HepG2 (cell line): ENCODE measurements at regions not wholly inside any gene's neighbourhood (a gene's known extent, or its start where the extent isn't known, plus 50 kb on each side); places are given as distances from the start of the nearest gene placed in this dataset.

Experiments used
- AKAP8 ChIP-seq: sonication (generic); formaldehyde crosslinking; IDR thresholded peaks from 2 replicates; pipeline ENCODE4 v1.5.1; 2020; ENCODE audit warnings: mild to moderate bottlenecking, missing genetic modification reagents
- TAF1 ChIP-seq: sonication (generic); formaldehyde crosslinking; IDR thresholded peaks from 2 replicates; pipeline ENCODE4 v1.4.0; 2020; ENCODE audit warnings: missing genetic modification reagents
- TF ChIP-seq, protein P1 (sequence below): sonication (generic); formaldehyde crosslinking; IDR thresholded peaks from 2 replicates; pipeline ENCODE4 v1.8.1; 2023; ENCODE audit warnings: mild to moderate bottlenecking, inconsistent platforms, moderate library complexity, missing genetic modification reagents, borderline replicate concordance
- TF ChIP-seq, protein P2 (sequence below): sonication (generic); formaldehyde crosslinking; IDR thresholded peaks from 2 replicates; pipeline ENCODE4 v1.5.0; 2020; ENCODE audit warnings: mild to moderate bottlenecking, missing genetic modification reagents, moderate library complexity

DNA sequence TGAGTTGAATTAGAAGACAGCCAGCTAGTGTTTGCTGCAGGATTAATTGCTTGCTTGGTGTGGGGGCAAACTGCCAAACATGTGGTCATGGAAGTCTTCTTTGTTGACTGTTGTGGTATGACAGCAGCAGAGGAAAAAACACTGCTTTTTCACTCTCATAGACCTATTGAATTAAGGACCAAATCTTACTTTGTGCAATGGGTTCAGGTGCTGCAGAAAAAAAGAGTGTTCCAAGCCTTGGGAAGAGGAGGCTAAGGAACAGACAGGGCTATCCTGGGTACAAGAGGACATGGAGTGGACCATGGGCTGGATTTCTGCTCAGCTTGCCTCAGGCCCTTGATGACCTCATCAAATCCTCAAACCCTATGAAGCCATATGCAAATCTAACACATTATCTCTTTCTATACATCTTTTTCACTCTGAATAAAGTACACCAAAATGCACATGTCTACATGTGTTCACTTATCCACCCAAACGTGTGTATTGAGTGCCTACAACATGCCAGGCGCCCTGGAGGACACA lies 61.5 kb downstream of the SIPA1L2 start:
- TF ChIP-seq, protein P1, sequence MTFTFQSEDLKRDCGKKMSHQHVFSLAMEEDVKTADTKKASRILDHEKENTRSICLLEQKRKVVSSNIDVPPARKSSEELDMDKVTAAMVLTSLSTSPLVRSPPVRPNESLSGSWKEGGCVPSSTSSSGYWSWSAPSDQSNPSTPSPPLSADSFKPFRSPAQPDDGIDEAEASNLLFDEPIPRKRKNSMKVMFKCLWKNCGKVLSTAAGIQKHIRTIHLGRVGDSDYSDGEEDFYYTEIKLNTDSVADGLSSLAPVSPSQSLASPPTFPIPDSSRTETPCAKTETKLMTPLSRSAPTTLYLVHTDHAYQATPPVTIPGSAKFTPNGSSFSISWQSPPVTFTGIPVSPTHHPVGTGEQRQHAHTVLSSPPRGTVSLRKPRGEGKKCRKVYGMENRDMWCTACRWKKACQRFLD (CRISPR knock-in tag): no peak
- TF ChIP-seq, protein P2, sequence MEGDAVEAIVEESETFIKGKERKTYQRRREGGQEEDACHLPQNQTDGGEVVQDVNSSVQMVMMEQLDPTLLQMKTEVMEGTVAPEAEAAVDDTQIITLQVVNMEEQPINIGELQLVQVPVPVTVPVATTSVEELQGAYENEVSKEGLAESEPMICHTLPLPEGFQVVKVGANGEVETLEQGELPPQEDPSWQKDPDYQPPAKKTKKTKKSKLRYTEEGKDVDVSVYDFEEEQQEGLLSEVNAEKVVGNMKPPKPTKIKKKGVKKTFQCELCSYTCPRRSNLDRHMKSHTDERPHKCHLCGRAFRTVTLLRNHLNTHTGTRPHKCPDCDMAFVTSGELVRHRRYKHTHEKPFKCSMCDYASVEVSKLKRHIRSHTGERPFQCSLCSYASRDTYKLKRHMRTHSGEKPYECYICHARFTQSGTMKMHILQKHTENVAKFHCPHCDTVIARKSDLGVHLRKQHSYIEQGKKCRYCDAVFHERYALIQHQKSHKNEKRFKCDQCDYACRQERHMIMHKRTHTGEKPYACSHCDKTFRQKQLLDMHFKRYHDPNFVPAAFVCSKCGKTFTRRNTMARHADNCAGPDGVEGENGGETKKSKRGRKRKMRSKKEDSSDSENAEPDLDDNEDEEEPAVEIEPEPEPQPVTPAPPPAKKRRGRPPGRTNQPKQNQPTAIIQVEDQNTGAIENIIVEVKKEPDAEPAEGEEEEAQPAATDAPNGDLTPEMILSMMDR (CRISPR knock-in tag): no peak
- TF ChIP-seq TAF1 (CRISPR knock-in tag): no peak
- TF ChIP-seq AKAP8: no peak
